ENCODE measurements at regions not wholly inside any gene's neighbourhood (a gene's known extent, or its start where the extent isn't known, plus 50 kb on each side); places are given as distances from the start of the nearest gene placed in this dataset.

- in situ Hi-C loops (cut with MboI; ENCODE audit: low sequenced_read_pairs) = no loop called here
These were observed 195.9 kb upstream of the PMFBP1 start for GRCh38 chr16:72367851-72368250.

GRCh38 chr16:72362973-72363372 lies 191.0 kb upstream of the PMFBP1 start:
- in situ Hi-C loops (cut with MboI; ENCODE audit: low sequenced_read_pairs) = no loop called here

- in situ Hi-C loops (cut with MboI; ENCODE audit: low sequenced_read_pairs) = no loop called here
These were observed 190.5 kb upstream of the PMFBP1 start for GRCh38 chr16:72362476-72362875.

GRCh38 chr16:72357910-72358309 lies 186.0 kb upstream of the PMFBP1 start:
- in situ Hi-C loops (cut with MboI; ENCODE audit: low sequenced_read_pairs) = no loop called here

- in situ Hi-C loops (cut with MboI; ENCODE audit: low sequenced_read_pairs) = no loop called here
These were observed 183.6 kb upstream of the PMFBP1 start for GRCh38 chr16:72355561-72355960.

- in situ Hi-C loops (cut with MboI; ENCODE audit: low sequenced_read_pairs) = no loop called here
These were observed 177.8 kb upstream of the PMFBP1 start for GRCh38 chr16:72349719-72350118.

GRCh38 chr16:72332926-72333325 lies 161.0 kb upstream of the PMFBP1 start:
- in situ Hi-C loops (cut with MboI; ENCODE audit: low sequenced_read_pairs) = no loop called here

GRCh38 chr16:72324578-72324977 lies 152.6 kb upstream of the PMFBP1 start:
- in situ Hi-C loops (cut with MboI; ENCODE audit: low sequenced_read_pairs) = no loop called here

GRCh38 chr16:72317446-72317845 lies 145.5 kb upstream of the PMFBP1 start:
- in situ Hi-C loops (cut with MboI; ENCODE audit: low sequenced_read_pairs) = no loop called here

GRCh38 chr16:72313903-72314302 lies 141.9 kb upstream of the PMFBP1 start:
- in situ Hi-C loops (cut with MboI; ENCODE audit: low sequenced_read_pairs) = no loop called here

- in situ Hi-C loops (cut with MboI; ENCODE audit: low sequenced_read_pairs) = no loop called here
These were observed 140.9 kb upstream of the PMFBP1 start for GRCh38 chr16:72312828-72313227.

- in situ Hi-C loops (cut with MboI; ENCODE audit: low sequenced_read_pairs) = no loop called here
These were observed 139.5 kb upstream of the PMFBP1 start for GRCh38 chr16:72311426-72311825.

GRCh38 chr16:72309001-72309400 lies 137.0 kb upstream of the PMFBP1 start:
- in situ Hi-C loops (cut with MboI; ENCODE audit: low sequenced_read_pairs) = no loop called here

GRCh38 chr16:72308396-72308795 lies 136.4 kb upstream of the PMFBP1 start:
- in situ Hi-C loops (cut with MboI; ENCODE audit: low sequenced_read_pairs) = no loop called here

GRCh38 chr16:72302332-72302731 lies 130.4 kb upstream of the PMFBP1 start:
- in situ Hi-C loops (cut with MboI; ENCODE audit: low sequenced_read_pairs) = no loop called here

GRCh38 chr16:72301523-72302236 lies 129.7 kb upstream of the PMFBP1 start:
- in situ Hi-C loops (cut with MboI; ENCODE audit: low sequenced_read_pairs) = no loop called here

- in situ Hi-C loops (cut with MboI; ENCODE audit: low sequenced_read_pairs) = no loop called here
These were observed 128.9 kb upstream of the PMFBP1 start for GRCh38 chr16:72300892-72301291.

- in situ Hi-C loops (cut with MboI; ENCODE audit: low sequenced_read_pairs) = no loop called here
These were observed 127.8 kb upstream of the PMFBP1 start for GRCh38 chr16:72299684-72300243.

GRCh38 chr16:72298961-72299360 lies 127.0 kb upstream of the PMFBP1 start:
- in situ Hi-C loops (cut with MboI; ENCODE audit: low sequenced_read_pairs) = no loop called here

GRCh38 chr16:72295914-72296313 lies 124.0 kb upstream of the PMFBP1 start:
- in situ Hi-C loops (cut with MboI; ENCODE audit: low sequenced_read_pairs) = no loop called here

- in situ Hi-C loops (cut with MboI; ENCODE audit: low sequenced_read_pairs) = no loop called here
These were observed 119.6 kb upstream of the PMFBP1 start for GRCh38 chr16:72291531-72291981.

- in situ Hi-C loops (cut with MboI; ENCODE audit: low sequenced_read_pairs) = no loop called here
These were observed 119.2 kb upstream of the PMFBP1 start for GRCh38 chr16:72291121-72291520.

- in situ Hi-C loops (cut with MboI; ENCODE audit: low sequenced_read_pairs) = no loop called here
These were observed 115.7 kb upstream of the PMFBP1 start for GRCh38 chr16:72287649-72288048.

All from HL-60/S4 treated with retinoic acid at 250 ng/mL for 4 days and 3 days (cell line).